Left lung (tissue), 4 donors: ENCODE measurements at regions not wholly inside any gene's neighbourhood (a gene's known extent, or its start where the extent isn't known, plus 50 kb on each side); places are given as distances from the start of the nearest gene placed in this dataset.
A peak's percentile ranks its signal among the peaks of the same experiment; 100 is the strongest.
"Not testable (repeated sequence)": the region's sequence is repeated elsewhere in the genome, so short reads cannot be mapped to it uniquely, and the experiment has no call there.

Source experiments
- ATAC-seq: fragments of 200-7000 bp; cut with Tn5 transposase; one replicate; pipeline ENCODE4 v1.9.1; 2020; ENCODE audit warnings: moderate library complexity
- DNase-seq, 4 donors: peaks; one replicate each; pipeline ENCODE4 v3.0.0-alpha.2; 2013 to 2020
- H3K27ac ChIP-seq, 2 donors: fragments of 200-600 bp; sonication (generic) in 1 of 2; one replicate each; pipeline versions ENCODE4 v1.5.0 to v1.8.0; 2020 to 2021
- H3K27me3 ChIP-seq, 2 donors: fragments of 200-600 bp; sonication (generic) in 1 of 2; one replicate each; pipeline versions ENCODE4 v1.5.0 to v1.8.0; 2020 to 2021
- H3K36me3 ChIP-seq, 2 donors: fragments of 200-600 bp; sonication (generic) in 1 of 2; one replicate each; pipeline versions ENCODE4 v1.5.0 to v1.8.0; 2020 to 2021
- H3K4me1 ChIP-seq, 2 donors: fragments of 200-600 bp; one replicate each; pipeline ENCODE4 v1.8.0; 2021
- H3K4me3 ChIP-seq, 2 donors: fragments of 200-600 bp; sonication (generic) in 1 of 2; one replicate each; pipeline versions ENCODE4 v1.5.0 to v1.8.0; 2020 to 2021; ENCODE audit warnings: mild to moderate bottlenecking in 1 of 2
- H3K9me3 ChIP-seq, 2 donors: fragments of 200-600 bp; sonication (generic) in 1 of 2; one replicate each; pipeline versions ENCODE4 v1.5.0 to v1.8.0; 2020 to 2021
- CTCF ChIP-seq, 2 donors: fragments of 200-600 bp; sonication (generic) in 1 of 2; IDR thresholded peaks; one replicate each; pipeline versions ENCODE4 v1.5.0 to v1.8.0; 2021; ENCODE audit warnings: antibody characterized with exemption in 2 of 2
- intact Hi-C, 2 donors: fragments of 100-400 bp; cut with DNase I; formaldehyde crosslinking; loops; one replicate each; pipeline versions ENCODE4 v1.11.2 to v1.14.2; 2022
- donor health status: DM: no; HTN: yes; CAD: no.
- donor health status: DM: no; HTN: no; CAD: no.

DNA sequence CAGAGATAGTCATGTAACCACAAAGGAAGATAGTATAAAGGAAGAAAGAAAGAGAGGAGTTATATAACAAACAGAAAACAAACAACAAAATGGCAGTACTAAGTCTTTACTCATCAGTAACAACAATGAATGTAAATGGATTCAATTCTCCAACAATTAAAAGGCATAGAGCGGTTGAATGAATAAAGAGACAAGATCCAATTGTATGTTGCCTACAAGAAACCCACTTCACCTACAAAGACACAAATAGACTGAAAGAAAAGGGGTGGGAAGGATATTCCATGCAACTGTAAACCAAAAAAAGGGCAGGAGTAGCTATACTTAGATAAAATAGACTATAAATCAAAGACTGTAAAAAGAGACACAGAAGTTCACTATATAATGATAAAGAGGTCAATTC is 157.3 kb upstream of the CREB1 start:
- peaks cover 0 to 10% of the 10 kb centered on the region in 2 donors for H3K9me3 ChIP-seq
- H3K27ac ChIP-seq: no peak overlapping the region
- no peak for ATAC-seq
- no peaks in the 10 kb centered on the region for H3K4me1 ChIP-seq
- DNase-seq: no peak
- no peak overlapping the region for H3K4me3 ChIP-seq
- no peak for TF ChIP-seq CTCF (IDR thresholded peaks at IDR 0.05)
- H3K27me3 ChIP-seq: no peaks in the 10 kb centered on the region
- no peaks in the 10 kb centered on the region for H3K36me3 ChIP-seq
- intact Hi-C loops: no loop called here

DNA sequence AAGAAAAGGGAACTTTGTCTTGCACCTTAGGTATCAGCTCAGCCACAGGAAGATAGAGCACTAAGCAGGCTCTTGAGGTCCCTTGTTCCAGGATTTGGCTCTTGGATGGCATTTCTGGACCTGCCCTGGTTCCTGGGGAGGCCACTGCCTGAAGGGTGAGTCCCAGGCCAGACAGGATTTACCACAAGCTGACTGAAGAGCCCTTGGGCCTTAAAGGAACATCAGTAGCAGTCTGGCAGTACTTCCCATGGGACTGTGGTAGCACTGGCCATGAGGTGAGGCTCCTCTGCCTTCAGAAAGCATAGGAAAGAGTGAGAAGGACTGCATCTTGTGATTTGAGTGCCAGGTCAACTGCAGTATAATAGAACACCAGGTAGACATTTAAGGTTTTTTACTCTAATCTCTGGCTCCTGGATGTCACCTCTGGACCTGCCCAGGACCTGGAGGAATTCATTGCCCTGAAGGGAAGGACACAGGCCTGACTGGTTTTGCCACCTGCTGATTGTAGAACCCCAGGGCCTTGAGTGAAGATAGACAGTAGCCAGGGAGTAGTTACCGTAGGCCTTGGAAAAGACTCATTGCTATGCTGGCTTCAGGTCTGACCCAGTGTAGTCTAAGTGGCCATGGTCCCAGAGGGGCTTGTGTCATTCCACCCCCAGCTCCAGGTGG is 154.4 kb upstream of the CREB1 start:
- Histone ChIP-seq H3K36me3 (no peaks in the 10 kb centered on the region), H3K9me3 (peaks cover 0 to 29% of the 10 kb centered on the region in 2 donors), H3K27me3 (no peaks in the 10 kb centered on the region), H3K4me3 (no peak overlapping the region), H3K27ac (no peak overlapping the region), H3K4me1 (no peaks in the 10 kb centered on the region)
- intact Hi-C loops: no loop called here
- DNase-seq (no peak), ATAC-seq (peak; percentile 40)
- no peak for TF ChIP-seq CTCF (IDR thresholded peaks at IDR 0.05)

GRCh38 chr2:207378620-207379019 is 151.1 kb upstream of the CREB1 start:
- H3K27me3 ChIP-seq, DNase-seq, ATAC-seq, H3K27ac ChIP-seq, H3K36me3 ChIP-seq, intact Hi-C loops, H3K4me1 ChIP-seq, H3K4me3 ChIP-seq: not testable (repeated sequence)
- peaks cover 0 to 41% of the 10 kb centered on the region in 2 donors for H3K9me3 ChIP-seq

DNA sequence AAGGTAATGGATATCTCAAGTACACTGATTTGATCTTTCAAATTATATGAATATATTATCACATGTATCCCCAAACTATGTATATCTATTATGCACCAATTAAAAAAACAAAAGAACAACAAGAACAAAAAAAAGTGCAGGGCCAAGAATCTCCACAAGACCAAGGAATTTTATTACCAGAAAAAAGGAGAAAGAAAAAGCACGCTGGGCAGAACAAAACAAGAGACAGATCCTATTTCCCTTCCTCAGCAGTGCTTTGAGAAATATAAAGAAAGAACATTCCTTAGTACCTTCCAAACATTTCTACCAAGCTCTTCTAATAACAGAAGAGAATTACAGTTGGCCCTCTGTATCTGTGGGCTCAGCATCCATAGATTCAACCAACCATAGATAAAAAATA is 144.7 kb upstream of the CREB1 start:
- DNase-seq (no peak), ATAC-seq (no peak)
- Histone ChIP-seq H3K27ac (no peak overlapping the region), H3K4me3 (no peak overlapping the region), H3K36me3 (no peaks in the 10 kb centered on the region), H3K27me3 (no peaks in the 10 kb centered on the region), H3K9me3 (peaks cover 0 to 19% of the 10 kb centered on the region in 2 donors), H3K4me1 (no peaks in the 10 kb centered on the region)
- TF ChIP-seq CTCF (IDR thresholded peaks at IDR 0.05): no peak
- intact Hi-C loops: no loop called here

DNA sequence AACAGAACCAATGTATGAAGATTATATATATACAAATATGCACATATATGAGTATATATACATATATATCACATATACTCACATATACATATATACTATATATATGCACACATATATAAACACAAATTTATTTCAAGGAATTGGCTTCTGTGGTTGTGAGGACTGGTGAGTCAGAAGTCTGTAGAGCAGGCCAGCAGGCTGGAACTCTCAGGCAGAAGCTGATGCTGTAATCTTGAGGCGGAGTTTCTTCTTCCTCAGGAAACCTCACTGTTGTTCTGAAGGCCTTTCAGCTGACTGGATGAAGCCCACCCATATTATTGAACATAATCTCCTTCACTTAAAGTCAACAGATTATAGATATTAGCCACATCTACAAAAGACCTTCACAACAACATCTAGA is 143.9 kb upstream of the CREB1 start:
- Histone ChIP-seq H3K4me3 (no peak overlapping the region), H3K36me3 (no peaks in the 10 kb centered on the region), H3K9me3 (peaks cover 0 to 19% of the 10 kb centered on the region in 2 donors), H3K27ac (no peak overlapping the region), H3K4me1 (no peaks in the 10 kb centered on the region), H3K27me3 (no peaks in the 10 kb centered on the region)
- DNase-seq (no peak), ATAC-seq (peak; percentile 22)
- intact Hi-C loops: no loop called here
- TF ChIP-seq CTCF (IDR thresholded peaks at IDR 0.05): no peak

DNA sequence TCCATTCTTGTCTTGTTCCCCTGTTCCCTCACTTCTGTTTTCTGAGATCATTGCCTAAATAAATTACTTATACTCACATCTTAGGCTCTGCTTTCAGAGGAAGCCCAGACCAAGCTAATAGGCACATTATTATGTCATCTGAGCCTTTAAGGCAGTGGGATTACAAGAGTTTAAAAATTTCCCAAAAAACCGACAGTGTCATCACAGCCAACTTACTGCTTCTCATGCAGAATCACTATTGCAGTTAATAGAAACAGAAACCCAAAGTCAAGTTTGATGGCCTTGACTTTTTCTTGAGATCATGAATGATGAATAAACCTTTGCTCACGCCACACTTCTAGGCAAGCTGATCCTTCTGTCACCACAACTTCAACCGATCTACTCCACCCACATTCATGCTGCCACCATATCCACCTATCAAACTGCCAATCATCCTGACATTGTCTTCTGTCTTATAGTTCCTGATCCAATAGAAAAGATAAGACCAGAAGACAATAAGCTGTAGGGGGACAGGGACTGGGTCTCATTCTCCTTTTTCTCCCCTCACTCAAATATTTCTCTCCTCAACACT is 142.7 kb upstream of the CREB1 start:
- no peak overlapping the region for H3K4me3 ChIP-seq
- no peaks in the 10 kb centered on the region for H3K4me1 ChIP-seq
- H3K9me3 ChIP-seq: peaks cover 0 to 13% of the 10 kb centered on the region in 2 donors
- H3K36me3 ChIP-seq: no peaks in the 10 kb centered on the region
- H3K27me3 ChIP-seq: no peaks in the 10 kb centered on the region
- DNase-seq (no peak), ATAC-seq (no peak)
- intact Hi-C loops: no loop called here
- H3K27ac ChIP-seq: no peak overlapping the region
- no peak for TF ChIP-seq CTCF (IDR thresholded peaks at IDR 0.05)
